GM23338 (cell line): ENCODE measurements at regions not wholly inside any gene's neighbourhood (a gene's known extent, or its start where the extent isn't known, plus 50 kb on each side); places are given as distances from the start of the nearest gene placed in this dataset.

Source experiments
- ATAC-seq: fragments of 200-7000 bp; cut with Tn5 transposase; 3 replicates; pipeline ENCODE4 v1.9.1; 2020
- DNase-seq: peaks from one replicate; pipeline ENCODE4 v3.0.0-alpha.2; 2015; ENCODE audit warnings: low spot score
- H2AFZ ChIP-seq: fragments of 200-600 bp; sonication (generic); 2 replicates; pipeline ENCODE4 v1.8.0; 2016; ENCODE audit warnings: antibody characterized with exemption, mild to moderate bottlenecking, moderate library complexity
- H3F3A ChIP-seq: fragments of 200-600 bp; sonication (generic); replicated peaks from 2 replicates; pipeline ENCODE4 v1.8.0; 2017; ENCODE audit warnings: antibody characterized with exemption, mixed run types, low read depth
- H3K27ac ChIP-seq: fragments of 200-600 bp; sonication (generic); 2 replicates; pipeline ENCODE4 v1.6.1; 2016; ENCODE audit warnings: low read depth
- H3K27me3 ChIP-seq: fragments of 200-600 bp; sonication (generic); 2 replicates; pipeline ENCODE4 v1.8.0; 2016; ENCODE audit warnings: mild to moderate bottlenecking, mixed run types, moderate library complexity; ENCODE audit not compliant: insufficient read depth
- H3K36me3 ChIP-seq: fragments of 200-600 bp; sonication (generic); 2 replicates; pipeline ENCODE4 v1.8.0; 2016; ENCODE audit warnings: mild to moderate bottlenecking; ENCODE audit not compliant: insufficient read depth
- H3K4me1 ChIP-seq: fragments of 200-600 bp; sonication (generic); 2 replicates; pipeline ENCODE4 v1.8.0; 2016; ENCODE audit warnings: mild to moderate bottlenecking, moderate library complexity; ENCODE audit not compliant: insufficient read depth
- H3K4me2 ChIP-seq: fragments of 200-600 bp; sonication (generic); 2 replicates; pipeline ENCODE4 v1.7.1; 2017; ENCODE audit warnings: mixed run types
- H3K4me3 ChIP-seq: fragments of 200-600 bp; sonication (generic); 2 replicates; pipeline ENCODE4 v1.6.1; 2016; ENCODE audit warnings: mixed run types
- H3K79me2 ChIP-seq: fragments of 200-600 bp; sonication (generic); replicated peaks from 2 replicates; pipeline ENCODE4 v1.8.0; 2017; ENCODE audit warnings: mild to moderate bottlenecking; ENCODE audit not compliant: insufficient read depth
- H3K9me2 ChIP-seq: fragments of 200-600 bp; sonication (generic); 2 replicates; pipeline ENCODE4 v1.8.0; 2017; ENCODE audit not compliant: insufficient read depth
- H4K20me1 ChIP-seq: fragments of 200-600 bp; sonication (generic); replicated peaks from 2 replicates; pipeline ENCODE4 v1.8.0; 2017; ENCODE audit warnings: mild to moderate bottlenecking; ENCODE audit not compliant: insufficient read depth
- H3K27ac Mint-ChIP-seq: 2 replicates; pipeline ENCODE4 v1.8.0; 2020; ENCODE audit warnings: inconsistent platforms, mild to moderate bottlenecking, moderate library complexity, mixed read lengths
- H3K27me3 Mint-ChIP-seq: 3 replicates; pipeline ENCODE4 v1.8.0; 2022; ENCODE audit warnings: low read depth, mild to moderate bottlenecking, moderate library complexity, mixed read lengths, inconsistent platforms; ENCODE audit not compliant: insufficient read depth, poor library complexity
- H3K36me3 Mint-ChIP-seq: 3 replicates; pipeline ENCODE4 v1.8.0; 2021; ENCODE audit warnings: low read depth, mild to moderate bottlenecking, inconsistent platforms, moderate library complexity, mixed read lengths
- H3K4me1 Mint-ChIP-seq: 3 replicates; pipeline ENCODE4 v1.8.0; 2020; ENCODE audit warnings: mild to moderate bottlenecking, inconsistent platforms, mixed read lengths
- H3K4me3 Mint-ChIP-seq: 3 replicates; pipeline ENCODE4 v1.8.0; 2021; ENCODE audit warnings: moderate library complexity, mild to moderate bottlenecking, inconsistent platforms, mixed read lengths
- H3K9me3 Mint-ChIP-seq: 3 replicates; pipeline ENCODE4 v1.8.0; 2020; ENCODE audit warnings: moderate library complexity, mild to moderate bottlenecking, inconsistent platforms, mixed read lengths
- CTCF ChIP-seq, 2 experiments: fragments of 200-600 bp in 1 of 2; sonication (generic) in 1 of 2; conservative IDR thresholded peaks; 2 replicates each; pipeline versions ENCODE4 v1.5.1 to v1.6.1; 2016 to 2017; ENCODE audit warnings: antibody characterized with exemption in 2 of 2, low read depth in 2 of 2, mild to moderate bottlenecking in 2 of 2, moderate library complexity in 1 of 2
- ETS1 ChIP-seq: IDR thresholded peaks from 2 replicates; pipeline ENCODE4 v1.6.1; 2016; ENCODE audit warnings: antibody characterized with exemption
- EZH2 ChIP-seq: fragments of 200-600 bp; sonication (generic); IDR thresholded peaks from one replicate; pipeline ENCODE4 v1.8.0; 2017; ENCODE audit warnings: antibody characterized with exemption, mild to moderate bottlenecking, low read depth; ENCODE audit not compliant: unreplicated experiment
- NANOG ChIP-seq: IDR thresholded peaks from 2 replicates; pipeline ENCODE4 v1.6.1; 2016; ENCODE audit warnings: antibody characterized with exemption, borderline replicate concordance
- REST ChIP-seq: IDR thresholded peaks from one replicate; pipeline ENCODE4 v1.6.1; 2018; ENCODE audit warnings: antibody characterized with exemption; ENCODE audit not compliant: unreplicated experiment
- STAT1 ChIP-seq: IDR thresholded peaks from one replicate; pipeline ENCODE4 v1.6.1; 2016; ENCODE audit warnings: antibody characterized with exemption; ENCODE audit not compliant: unreplicated experiment
- ZNF114 ChIP-seq: fragments of 250-450 bp; sonication (Bioruptor Pico); IDR thresholded peaks from 2 replicates; pipeline ENCODE4 v1.5.0; 2020; ENCODE audit warnings: mild to moderate bottlenecking, moderate library complexity
- ZNF331 ChIP-seq: fragments of 250-450 bp; sonication (Bioruptor Pico); IDR thresholded peaks from 2 replicates; pipeline ENCODE4 v1.5.0; 2020; ENCODE audit warnings: low read depth, mild to moderate bottlenecking, moderate library complexity
- ZNF462 ChIP-seq: fragments of 250-450 bp; sonication (Bioruptor Pico); IDR thresholded peaks from 2 replicates; pipeline ENCODE4 v1.5.0; 2020; ENCODE audit warnings: mild to moderate bottlenecking, moderate library complexity

- Mint-ChIP-seq H3K4me1 (peaks cover 22% of the 10 kb centered on the region), H3K36me3 (peaks cover 3% of the 10 kb centered on the region; the same call in 2 of the 3 replicates), H3K27ac (no peak overlapping the region), H3K9me3 (peaks cover 4% of the 10 kb centered on the region; the same call in 2 of the 3 replicates), H3K27me3 (no peaks in the 10 kb centered on the region), H3K4me3 (no peak overlapping the region)
- TF ChIP-seq EZH2: no peak
- no peak for TF ChIP-seq NANOG
- no peak for TF ChIP-seq ZNF462 (CRISPR knock-in tag)
- Histone ChIP-seq H4K20me1 (no peaks in the 10 kb centered on the region), H3K4me3 (no peak overlapping the region), H3K36me3 (no peaks in the 10 kb centered on the region), H2AFZ (no peak overlapping the region), H3F3A (no peaks in the 10 kb centered on the region), H3K79me2 (no peaks in the 10 kb centered on the region), H3K9me2 (no peaks in the 10 kb centered on the region), H3K27me3 (no peaks in the 10 kb centered on the region), H3K4me2 (peak overlapping the region; percentile 61; the same call in 1 of the 2 replicates), H3K4me1 (peaks cover 14% of the 10 kb centered on the region; the same call in 1 of the 2 replicates), H3K27ac (no peak overlapping the region)
- ATAC-seq (no peak), DNase-seq (no peak)
These were observed 615.8 kb downstream of the HTR1A start for GRCh38 chr5:63346451-63346850.

- H3K4me1 ChIP-seq: peaks cover 14% of the 10 kb centered on the region; the same call in 1 of the 2 replicates
- no peaks in the 10 kb centered on the region for H4K20me1 ChIP-seq
- Mint-ChIP-seq H3K27me3 (no peaks in the 10 kb centered on the region), H3K9me3 (peaks cover 8% of the 10 kb centered on the region; the same call in 2 of the 3 replicates), H3K4me1 (peaks cover 17% of the 10 kb centered on the region), H3K27ac (no peak overlapping the region), H3K36me3 (peaks cover 6% of the 10 kb centered on the region; the same call in 2 of the 3 replicates), H3K4me3 (no peak overlapping the region)
- no peaks in the 10 kb centered on the region for H3K27me3 ChIP-seq
- no peak overlapping the region for H3K4me2 ChIP-seq
- no peak overlapping the region for H3K4me3 ChIP-seq
- no peak overlapping the region for H3K27ac ChIP-seq
- no peaks in the 10 kb centered on the region for H3K79me2 ChIP-seq
- H3K36me3 ChIP-seq: no peaks in the 10 kb centered on the region
- no peaks in the 10 kb centered on the region for H3K9me2 ChIP-seq
- H2AFZ ChIP-seq: no peak overlapping the region
- DNase-seq: no peak
- no peaks in the 10 kb centered on the region for H3F3A ChIP-seq
- no peak for ATAC-seq
- TF ChIP-seq REST: no peak
- TF ChIP-seq NANOG: no peak
- TF ChIP-seq STAT1: no peak
- TF ChIP-seq ZNF331 (CRISPR knock-in tag): no peak
- no peak for TF ChIP-seq ZNF114
- TF ChIP-seq ETS1: no peak
- no peak for TF ChIP-seq CTCF (conservative IDR thresholded peaks at IDR 0.05; ENCODE audit: low read depth in 2 of 2)
- TF ChIP-seq EZH2: no peak
These were observed 620.8 kb downstream of the HTR1A start for GRCh38 chr5:63341442-63341841.
